ENCODE measurements at regions not wholly inside any gene's neighbourhood (a gene's known extent, or its start where the extent isn't known, plus 50 kb on each side); places are given as distances from the start of the nearest gene placed in this dataset.

- H3K27me3 Mint-ChIP-seq (ENCODE audit: unreplicated experiment) = peaks cover 1% of the 10 kb centered on the region
- no peaks in the 10 kb centered on the region for H3K36me3 Mint-ChIP-seq (ENCODE audit: low read depth, unreplicated experiment)
Measured at GRCh38 chr14:97571201-97571600, 774.0 kb downstream of the VRK1 start.

GRCh38 chr14:97571866-97572555 is 774.8 kb downstream of the VRK1 start:
- H3K4me1 Mint-ChIP-seq (ENCODE audit: unreplicated experiment) = no peaks in the 10 kb centered on the region
- DNase-seq (ENCODE audit: low spot score) = no peak
- no peaks in the 10 kb centered on the region for H3K36me3 Mint-ChIP-seq (ENCODE audit: low read depth, unreplicated experiment)
- H3K27ac Mint-ChIP-seq (ENCODE audit: unreplicated experiment) = no peak overlapping the region
- H3K27me3 Mint-ChIP-seq (ENCODE audit: unreplicated experiment) = peaks cover 1% of the 10 kb centered on the region
- TF ChIP-seq CTCF (IDR thresholded peaks at IDR 0.05; ENCODE audit: unreplicated experiment) = no peak
- no peaks in the 10 kb centered on the region for H3K9me3 Mint-ChIP-seq (ENCODE audit: unreplicated experiment)
- H3K4me3 Mint-ChIP-seq (ENCODE audit: unreplicated experiment) = no peak overlapping the region

More at GRCh38 chr14:97571201-97571600, 774.0 kb downstream of the VRK1 start:
- no peak for DNase-seq (ENCODE audit: low spot score)
- Mint-ChIP-seq H3K27ac (ENCODE audit: unreplicated experiment) (no peak overlapping the region), H3K9me3 (ENCODE audit: unreplicated experiment) (no peaks in the 10 kb centered on the region), H3K4me1 (ENCODE audit: unreplicated experiment) (no peaks in the 10 kb centered on the region), H3K4me3 (ENCODE audit: unreplicated experiment) (no peak overlapping the region)
- TF ChIP-seq CTCF (IDR thresholded peaks at IDR 0.05; ENCODE audit: unreplicated experiment) = no peak

- DNase-seq (ENCODE audit: low spot score) = no peak
- Mint-ChIP-seq H3K36me3 (ENCODE audit: low read depth, unreplicated experiment) (no peaks in the 10 kb centered on the region), H3K27ac (ENCODE audit: unreplicated experiment) (no peak overlapping the region), H3K4me3 (ENCODE audit: unreplicated experiment) (no peak overlapping the region), H3K9me3 (ENCODE audit: unreplicated experiment) (no peaks in the 10 kb centered on the region), H3K27me3 (ENCODE audit: unreplicated experiment) (peaks cover 1% of the 10 kb centered on the region), H3K4me1 (ENCODE audit: unreplicated experiment) (no peaks in the 10 kb centered on the region)
- TF ChIP-seq CTCF (IDR thresholded peaks at IDR 0.05; ENCODE audit: unreplicated experiment) = no peak
Measured at GRCh38 chr14:97572583-97573458, 775.6 kb downstream of the VRK1 start.

- Mint-ChIP-seq H3K27ac (ENCODE audit: unreplicated experiment) (no peak overlapping the region), H3K4me1 (ENCODE audit: unreplicated experiment) (no peaks in the 10 kb centered on the region), H3K4me3 (ENCODE audit: unreplicated experiment) (no peak overlapping the region), H3K27me3 (ENCODE audit: unreplicated experiment) (peaks cover 1% of the 10 kb centered on the region), H3K36me3 (ENCODE audit: low read depth, unreplicated experiment) (no peaks in the 10 kb centered on the region), H3K9me3 (ENCODE audit: unreplicated experiment) (no peaks in the 10 kb centered on the region)
- no peak for DNase-seq (ENCODE audit: low spot score)
- no peak for TF ChIP-seq CTCF (IDR thresholded peaks at IDR 0.05; ENCODE audit: unreplicated experiment)
Measured at GRCh38 chr14:97575677-97576076, 778.5 kb downstream of the VRK1 start.
